OCI-LY1 (cell line): ENCODE measurements at regions not wholly inside any gene's neighbourhood (a gene's known extent, or its start where the extent isn't known, plus 50 kb on each side); places are given as distances from the start of the nearest gene placed in this dataset.

Source experiments
- CTCF ChIP-seq: fragments of 200-600 bp; sonication (generic), shearing (Covaris generic); IDR thresholded peaks from 2 replicates; pipeline ENCODE4 v1.5.1; 2017; ENCODE audit warnings: mild to moderate bottlenecking, antibody characterized with exemption, low read length, moderate library complexity, mixed read lengths
- EZH2 ChIP-seq: fragments of 200-600 bp; sonication (generic), shearing (Covaris generic); IDR thresholded peaks from 2 replicates; pipeline ENCODE4 v1.8.0; 2017; ENCODE audit warnings: borderline replicate concordance, mixed run types, mild to moderate bottlenecking, antibody characterized with exemption, low read length, moderate library complexity, mixed read lengths

- no peak for TF ChIP-seq CTCF
- no peak for TF ChIP-seq EZH2
Observed at GRCh38 chr6:130516604-130517003, 150.8 kb downstream of the TMEM200A start.
